WTC11 (cell line): ENCODE measurements at regions not wholly inside any gene's neighbourhood (a gene's known extent, or its start where the extent isn't known, plus 50 kb on each side); places are given as distances from the start of the nearest gene placed in this dataset.

Experiments used
- ATAC-seq: fragments of 200-7000 bp; cut with Tn5 transposase; 2 replicates; pipeline ENCODE4 v1.10.0; 2021; ENCODE audit warnings: mild to moderate bottlenecking, moderate library complexity
- CTCF ChIA-PET: fragments of 300-600 bp; sonication (Branson Sonifier 250); formaldehyde crosslinking; loops from one replicate; lab custom pipeline; 2021; ENCODE audit warnings: antibody characterized with exemption; lab: Charles Lee
- POLR2A ChIA-PET: fragments of 350-600 bp; sonication (Branson Sonifier 250); formaldehyde crosslinking; loops from one replicate; lab custom pipeline; 2021; ENCODE audit warnings: antibody characterized with exemption; lab: Charles Lee
- DNase-seq: peaks from one replicate; pipeline ENCODE4 v3.0.0; 2021; ENCODE audit warnings: low spot score
- H3K27ac Mint-ChIP-seq: 2 replicates; pipeline ENCODE4 v1.8.0; 2021; ENCODE audit warnings: mixed read lengths
- H3K27me3 Mint-ChIP-seq: 2 replicates; pipeline ENCODE4 v1.8.0; 2021; ENCODE audit warnings: low read depth, mild to moderate bottlenecking, moderate library complexity, mixed read lengths
- H3K36me3 Mint-ChIP-seq: 2 replicates; pipeline ENCODE4 v1.8.0; 2021; ENCODE audit warnings: mixed read lengths
- H3K4me1 Mint-ChIP-seq: 2 replicates; pipeline ENCODE4 v1.8.0; 2022; ENCODE audit warnings: mixed read lengths
- H3K4me3 Mint-ChIP-seq: 2 replicates; pipeline ENCODE4 v1.8.0; 2021; ENCODE audit warnings: mild to moderate bottlenecking, moderate library complexity, mixed read lengths
- H3K9me3 Mint-ChIP-seq: 2 replicates; pipeline ENCODE4 v1.8.0; 2021; ENCODE audit warnings: mixed read lengths
- FOXP1 ChIP-seq: sonication (generic); formaldehyde crosslinking; IDR thresholded peaks from 2 replicates; pipeline ENCODE4 v1.8.0; 2022; ENCODE audit warnings: missing genetic modification reagents, mild to moderate bottlenecking, moderate library complexity, borderline replicate concordance
- GABPB1 ChIP-seq: sonication (generic); formaldehyde crosslinking; IDR thresholded peaks from 2 replicates; pipeline ENCODE4 v1.8.1; 2023; ENCODE audit warnings: mild to moderate bottlenecking, missing genetic modification reagents
- GTF2I ChIP-seq: fragments of 250-450 bp; sonication (Bioruptor Pico); conservative IDR thresholded peaks from 2 replicates; pipeline ENCODE4 v1.4.0; 2021; ENCODE audit warnings: mild to moderate bottlenecking
- HMGA2 ChIP-seq: fragments of 250-450 bp; sonication (Bioruptor Pico); IDR thresholded peaks from 2 replicates; pipeline ENCODE4 v1.4.0; 2021; ENCODE audit warnings: mild to moderate bottlenecking, moderate library complexity
- RELA ChIP-seq: sonication (generic); formaldehyde crosslinking; IDR thresholded peaks from 2 replicates; pipeline ENCODE4 v1.8.1; 2022; ENCODE audit warnings: missing genetic modification reagents, mild to moderate bottlenecking, borderline replicate concordance
- TEAD4 ChIP-seq: sonication (generic); formaldehyde crosslinking; IDR thresholded peaks from 2 replicates; pipeline ENCODE4 v1.8.0; 2022; ENCODE audit warnings: mild to moderate bottlenecking, missing genetic modification reagents
- TF ChIP-seq, protein P1 (sequence below): sonication (generic); formaldehyde crosslinking; IDR thresholded peaks from 2 replicates; pipeline ENCODE4 v1.8.1; 2022; ENCODE audit warnings: mild to moderate bottlenecking, moderate library complexity, missing genetic modification reagents
- TF ChIP-seq, protein P2 (sequence below): fragments of 250-450 bp; sonication (Bioruptor Pico); IDR thresholded peaks from 2 replicates; pipeline ENCODE4 v1.8.0; 2021; ENCODE audit warnings: mild to moderate bottlenecking
- TF ChIP-seq, protein P3 (sequence below): sonication (generic); formaldehyde crosslinking; IDR thresholded peaks from 2 replicates; pipeline ENCODE4 v1.8.1; 2022; ENCODE audit warnings: low read depth, missing genetic modification reagents, borderline replicate concordance
- TF ChIP-seq, protein P4 (sequence below): fragments of 250-450 bp; sonication (Bioruptor Pico); IDR thresholded peaks from 2 replicates; pipeline ENCODE4 v1.9.0; 2021; ENCODE audit warnings: mild to moderate bottlenecking
- TF ChIP-seq, protein P5 (sequence below): sonication (generic); formaldehyde crosslinking; IDR thresholded peaks from 2 replicates; pipeline ENCODE4 v1.8.1; 2022; ENCODE audit warnings: low read depth, mild to moderate bottlenecking, moderate library complexity, missing genetic modification reagents, borderline replicate concordance
- TF ChIP-seq, protein P6 (sequence below): sonication (generic); formaldehyde crosslinking; IDR thresholded peaks from 2 replicates; pipeline ENCODE4 v1.8.0; 2022; ENCODE audit warnings: mild to moderate bottlenecking, missing genetic modification reagents
- TF ChIP-seq, protein P7 (sequence below): sonication (generic); formaldehyde crosslinking; IDR thresholded peaks from 2 replicates; pipeline ENCODE4 v1.8.0; 2023; ENCODE audit warnings: missing genetic modification reagents, mild to moderate bottlenecking, borderline replicate concordance
- TF ChIP-seq, protein P8 (sequence below): sonication (generic); formaldehyde crosslinking; IDR thresholded peaks from 2 replicates; pipeline ENCODE4 v1.8.1; 2023; ENCODE audit warnings: mild to moderate bottlenecking, missing genetic modification reagents, moderate library complexity

DNA sequence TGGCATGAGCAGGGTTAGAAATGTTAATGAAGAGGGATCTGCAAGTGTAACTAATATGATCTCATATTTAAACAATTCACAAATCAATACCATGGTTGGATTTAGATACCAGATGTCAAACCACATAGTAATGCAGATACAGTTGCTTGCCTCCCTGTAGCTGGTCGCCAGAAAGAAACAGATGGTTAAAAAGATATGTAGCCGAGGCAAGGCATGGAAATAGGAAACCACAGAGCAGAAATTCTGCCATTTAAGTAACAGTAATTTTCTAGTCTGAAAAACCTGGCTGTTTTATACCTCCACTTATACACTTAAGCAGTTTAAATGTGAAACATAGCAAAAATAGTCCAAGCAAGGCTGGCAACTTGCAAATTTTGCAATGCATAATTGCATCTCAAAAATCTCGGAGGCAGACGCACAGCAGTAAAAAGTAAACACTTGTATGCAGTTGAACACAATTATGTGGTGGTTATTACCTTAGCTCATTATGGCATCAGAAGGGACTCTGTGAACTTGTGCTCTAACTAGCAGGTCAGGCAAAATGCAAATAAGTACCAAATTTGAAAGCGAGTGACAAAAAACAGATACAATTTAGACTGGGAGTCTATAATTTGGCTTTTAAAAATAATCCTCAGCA is 126.8 kb downstream of the NAA11 start:
- no peaks in the 10 kb centered on the region for H3K36me3 Mint-ChIP-seq
- ChIA-PET POLR2A (no interaction called here), CTCF (no interaction called here)
- ATAC-seq (no peak), DNase-seq (no peak)
- TF ChIP-seq, protein P1, sequence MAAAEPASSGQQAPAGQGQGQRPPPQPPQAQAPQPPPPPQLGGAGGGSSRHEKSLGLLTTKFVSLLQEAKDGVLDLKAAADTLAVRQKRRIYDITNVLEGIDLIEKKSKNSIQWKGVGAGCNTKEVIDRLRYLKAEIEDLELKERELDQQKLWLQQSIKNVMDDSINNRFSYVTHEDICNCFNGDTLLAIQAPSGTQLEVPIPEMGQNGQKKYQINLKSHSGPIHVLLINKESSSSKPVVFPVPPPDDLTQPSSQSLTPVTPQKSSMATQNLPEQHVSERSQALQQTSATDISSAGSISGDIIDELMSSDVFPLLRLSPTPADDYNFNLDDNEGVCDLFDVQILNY (CRISPR knock-in tag), result no peak
- TF ChIP-seq, protein P2, sequence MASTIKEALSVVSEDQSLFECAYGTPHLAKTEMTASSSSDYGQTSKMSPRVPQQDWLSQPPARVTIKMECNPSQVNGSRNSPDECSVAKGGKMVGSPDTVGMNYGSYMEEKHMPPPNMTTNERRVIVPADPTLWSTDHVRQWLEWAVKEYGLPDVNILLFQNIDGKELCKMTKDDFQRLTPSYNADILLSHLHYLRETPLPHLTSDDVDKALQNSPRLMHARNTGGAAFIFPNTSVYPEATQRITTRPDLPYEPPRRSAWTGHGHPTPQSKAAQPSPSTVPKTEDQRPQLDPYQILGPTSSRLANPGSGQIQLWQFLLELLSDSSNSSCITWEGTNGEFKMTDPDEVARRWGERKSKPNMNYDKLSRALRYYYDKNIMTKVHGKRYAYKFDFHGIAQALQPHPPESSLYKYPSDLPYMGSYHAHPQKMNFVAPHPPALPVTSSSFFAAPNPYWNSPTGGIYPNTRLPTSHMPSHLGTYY, result no peak
- TF ChIP-seq TEAD4 (CRISPR knock-in tag), result no peak
- H3K9me3 Mint-ChIP-seq, result no peaks in the 10 kb centered on the region
- H3K4me3 Mint-ChIP-seq, result no peak overlapping the region
- no peak overlapping the region for H3K27ac Mint-ChIP-seq
- H3K4me1 Mint-ChIP-seq, result peaks cover 20% of the 10 kb centered on the region
- H3K27me3 Mint-ChIP-seq, result no peaks in the 10 kb centered on the region

DNA sequence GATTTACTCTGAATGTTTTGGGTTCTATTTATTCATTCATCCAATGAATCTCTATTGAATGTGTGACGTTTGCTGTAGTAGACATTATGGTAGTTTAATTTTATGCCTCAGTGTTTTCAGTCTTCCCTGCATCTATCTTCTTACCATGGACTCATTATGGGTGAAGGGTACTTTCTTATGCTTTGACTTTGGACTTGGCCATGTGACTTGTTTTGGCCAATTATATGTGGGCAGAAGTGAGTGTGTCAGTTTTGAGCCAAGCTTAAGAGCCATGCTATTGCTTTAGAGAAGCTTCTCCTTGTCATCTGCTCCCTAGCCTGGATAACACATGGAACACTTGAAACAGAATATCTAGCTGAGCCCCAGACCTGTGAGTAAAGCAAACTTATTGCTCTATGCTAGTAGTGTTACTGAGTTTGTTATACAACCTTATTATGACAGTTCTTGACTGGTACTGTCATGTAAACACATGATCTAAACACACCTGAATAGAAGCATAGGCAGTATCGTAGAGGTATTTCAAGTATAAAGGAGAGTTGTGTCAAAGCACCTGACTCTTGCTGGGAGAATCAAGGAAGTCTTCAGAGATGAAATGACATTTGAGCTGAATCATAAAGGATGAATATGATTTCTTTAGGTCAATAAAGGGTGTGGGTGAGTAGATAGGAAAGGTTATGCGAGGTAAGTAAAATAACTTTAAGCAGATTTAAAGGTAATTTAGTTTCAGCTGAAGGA is 128.4 kb downstream of the NAA11 start:
- no peaks in the 10 kb centered on the region for H3K9me3 Mint-ChIP-seq
- H3K36me3 Mint-ChIP-seq, result no peaks in the 10 kb centered on the region
- no peak overlapping the region for H3K4me3 Mint-ChIP-seq
- TF ChIP-seq, protein P3, sequence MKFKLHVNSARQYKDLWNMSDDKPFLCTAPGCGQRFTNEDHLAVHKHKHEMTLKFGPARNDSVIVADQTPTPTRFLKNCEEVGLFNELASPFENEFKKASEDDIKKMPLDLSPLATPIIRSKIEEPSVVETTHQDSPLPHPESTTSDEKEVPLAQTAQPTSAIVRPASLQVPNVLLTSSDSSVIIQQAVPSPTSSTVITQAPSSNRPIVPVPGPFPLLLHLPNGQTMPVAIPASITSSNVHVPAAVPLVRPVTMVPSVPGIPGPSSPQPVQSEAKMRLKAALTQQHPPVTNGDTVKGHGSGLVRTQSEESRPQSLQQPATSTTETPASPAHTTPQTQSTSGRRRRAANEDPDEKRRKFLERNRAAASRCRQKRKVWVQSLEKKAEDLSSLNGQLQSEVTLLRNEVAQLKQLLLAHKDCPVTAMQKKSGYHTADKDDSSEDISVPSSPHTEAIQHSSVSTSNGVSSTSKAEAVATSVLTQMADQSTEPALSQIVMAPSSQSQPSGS (CRISPR knock-in tag), result no peak
- TF ChIP-seq HMGA2 (CRISPR knock-in tag) (no peak), RELA (CRISPR knock-in tag) (no peak), FOXP1 (CRISPR knock-in tag) (no peak), GTF2I (no peak), GABPB1 (CRISPR knock-in tag) (no peak)
- TF ChIP-seq, protein P1 (CRISPR knock-in tag), result no peak
- TF ChIP-seq, protein P4, sequence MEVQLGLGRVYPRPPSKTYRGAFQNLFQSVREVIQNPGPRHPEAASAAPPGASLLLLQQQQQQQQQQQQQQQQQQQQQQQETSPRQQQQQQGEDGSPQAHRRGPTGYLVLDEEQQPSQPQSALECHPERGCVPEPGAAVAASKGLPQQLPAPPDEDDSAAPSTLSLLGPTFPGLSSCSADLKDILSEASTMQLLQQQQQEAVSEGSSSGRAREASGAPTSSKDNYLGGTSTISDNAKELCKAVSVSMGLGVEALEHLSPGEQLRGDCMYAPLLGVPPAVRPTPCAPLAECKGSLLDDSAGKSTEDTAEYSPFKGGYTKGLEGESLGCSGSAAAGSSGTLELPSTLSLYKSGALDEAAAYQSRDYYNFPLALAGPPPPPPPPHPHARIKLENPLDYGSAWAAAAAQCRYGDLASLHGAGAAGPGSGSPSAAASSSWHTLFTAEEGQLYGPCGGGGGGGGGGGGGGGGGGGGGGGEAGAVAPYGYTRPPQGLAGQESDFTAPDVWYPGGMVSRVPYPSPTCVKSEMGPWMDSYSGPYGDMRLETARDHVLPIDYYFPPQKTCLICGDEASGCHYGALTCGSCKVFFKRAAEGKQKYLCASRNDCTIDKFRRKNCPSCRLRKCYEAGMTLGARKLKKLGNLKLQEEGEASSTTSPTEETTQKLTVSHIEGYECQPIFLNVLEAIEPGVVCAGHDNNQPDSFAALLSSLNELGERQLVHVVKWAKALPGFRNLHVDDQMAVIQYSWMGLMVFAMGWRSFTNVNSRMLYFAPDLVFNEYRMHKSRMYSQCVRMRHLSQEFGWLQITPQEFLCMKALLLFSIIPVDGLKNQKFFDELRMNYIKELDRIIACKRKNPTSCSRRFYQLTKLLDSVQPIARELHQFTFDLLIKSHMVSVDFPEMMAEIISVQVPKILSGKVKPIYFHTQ (CRISPR knock-in tag), result no peak
- TF ChIP-seq, protein P5, sequence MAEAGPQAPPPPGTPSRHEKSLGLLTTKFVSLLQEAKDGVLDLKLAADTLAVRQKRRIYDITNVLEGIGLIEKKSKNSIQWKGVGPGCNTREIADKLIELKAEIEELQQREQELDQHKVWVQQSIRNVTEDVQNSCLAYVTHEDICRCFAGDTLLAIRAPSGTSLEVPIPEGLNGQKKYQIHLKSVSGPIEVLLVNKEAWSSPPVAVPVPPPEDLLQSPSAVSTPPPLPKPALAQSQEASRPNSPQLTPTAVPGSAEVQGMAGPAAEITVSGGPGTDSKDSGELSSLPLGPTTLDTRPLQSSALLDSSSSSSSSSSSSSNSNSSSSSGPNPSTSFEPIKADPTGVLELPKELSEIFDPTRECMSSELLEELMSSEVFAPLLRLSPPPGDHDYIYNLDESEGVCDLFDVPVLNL (CRISPR knock-in tag), result no peak
- TF ChIP-seq, protein P6, sequence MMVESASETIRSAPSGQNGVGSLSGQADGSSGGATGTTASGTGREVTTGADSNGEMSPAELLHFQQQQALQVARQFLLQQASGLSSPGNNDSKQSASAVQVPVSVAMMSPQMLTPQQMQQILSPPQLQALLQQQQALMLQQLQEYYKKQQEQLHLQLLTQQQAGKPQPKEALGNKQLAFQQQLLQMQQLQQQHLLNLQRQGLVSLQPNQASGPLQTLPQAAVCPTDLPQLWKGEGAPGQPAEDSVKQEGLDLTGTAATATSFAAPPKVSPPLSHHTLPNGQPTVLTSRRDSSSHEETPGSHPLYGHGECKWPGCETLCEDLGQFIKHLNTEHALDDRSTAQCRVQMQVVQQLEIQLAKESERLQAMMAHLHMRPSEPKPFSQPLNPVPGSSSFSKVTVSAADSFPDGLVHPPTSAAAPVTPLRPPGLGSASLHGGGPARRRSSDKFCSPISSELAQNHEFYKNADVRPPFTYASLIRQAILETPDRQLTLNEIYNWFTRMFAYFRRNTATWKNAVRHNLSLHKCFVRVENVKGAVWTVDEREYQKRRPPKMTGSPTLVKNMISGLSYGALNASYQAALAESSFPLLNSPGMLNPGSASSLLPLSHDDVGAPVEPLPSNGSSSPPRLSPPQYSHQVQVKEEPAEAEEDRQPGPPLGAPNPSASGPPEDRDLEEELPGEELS (CRISPR knock-in tag), result no peak
- TF ChIP-seq, protein P7, sequence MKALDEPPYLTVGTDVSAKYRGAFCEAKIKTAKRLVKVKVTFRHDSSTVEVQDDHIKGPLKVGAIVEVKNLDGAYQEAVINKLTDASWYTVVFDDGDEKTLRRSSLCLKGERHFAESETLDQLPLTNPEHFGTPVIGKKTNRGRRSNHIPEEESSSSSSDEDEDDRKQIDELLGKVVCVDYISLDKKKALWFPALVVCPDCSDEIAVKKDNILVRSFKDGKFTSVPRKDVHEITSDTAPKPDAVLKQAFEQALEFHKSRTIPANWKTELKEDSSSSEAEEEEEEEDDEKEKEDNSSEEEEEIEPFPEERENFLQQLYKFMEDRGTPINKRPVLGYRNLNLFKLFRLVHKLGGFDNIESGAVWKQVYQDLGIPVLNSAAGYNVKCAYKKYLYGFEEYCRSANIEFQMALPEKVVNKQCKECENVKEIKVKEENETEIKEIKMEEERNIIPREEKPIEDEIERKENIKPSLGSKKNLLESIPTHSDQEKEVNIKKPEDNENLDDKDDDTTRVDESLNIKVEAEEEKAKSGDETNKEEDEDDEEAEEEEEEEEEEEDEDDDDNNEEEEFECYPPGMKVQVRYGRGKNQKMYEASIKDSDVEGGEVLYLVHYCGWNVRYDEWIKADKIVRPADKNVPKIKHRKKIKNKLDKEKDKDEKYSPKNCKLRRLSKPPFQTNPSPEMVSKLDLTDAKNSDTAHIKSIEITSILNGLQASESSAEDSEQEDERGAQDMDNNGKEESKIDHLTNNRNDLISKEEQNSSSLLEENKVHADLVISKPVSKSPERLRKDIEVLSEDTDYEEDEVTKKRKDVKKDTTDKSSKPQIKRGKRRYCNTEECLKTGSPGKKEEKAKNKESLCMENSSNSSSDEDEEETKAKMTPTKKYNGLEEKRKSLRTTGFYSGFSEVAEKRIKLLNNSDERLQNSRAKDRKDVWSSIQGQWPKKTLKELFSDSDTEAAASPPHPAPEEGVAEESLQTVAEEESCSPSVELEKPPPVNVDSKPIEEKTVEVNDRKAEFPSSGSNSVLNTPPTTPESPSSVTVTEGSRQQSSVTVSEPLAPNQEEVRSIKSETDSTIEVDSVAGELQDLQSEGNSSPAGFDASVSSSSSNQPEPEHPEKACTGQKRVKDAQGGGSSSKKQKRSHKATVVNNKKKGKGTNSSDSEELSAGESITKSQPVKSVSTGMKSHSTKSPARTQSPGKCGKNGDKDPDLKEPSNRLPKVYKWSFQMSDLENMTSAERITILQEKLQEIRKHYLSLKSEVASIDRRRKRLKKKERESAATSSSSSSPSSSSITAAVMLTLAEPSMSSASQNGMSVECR (CRISPR knock-in tag), result no peak
- TF ChIP-seq, protein P8, sequence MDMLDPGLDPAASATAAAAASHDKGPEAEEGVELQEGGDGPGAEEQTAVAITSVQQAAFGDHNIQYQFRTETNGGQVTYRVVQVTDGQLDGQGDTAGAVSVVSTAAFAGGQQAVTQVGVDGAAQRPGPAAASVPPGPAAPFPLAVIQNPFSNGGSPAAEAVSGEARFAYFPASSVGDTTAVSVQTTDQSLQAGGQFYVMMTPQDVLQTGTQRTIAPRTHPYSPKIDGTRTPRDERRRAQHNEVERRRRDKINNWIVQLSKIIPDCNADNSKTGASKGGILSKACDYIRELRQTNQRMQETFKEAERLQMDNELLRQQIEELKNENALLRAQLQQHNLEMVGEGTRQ, result no peak

More for the DNA sequence above, 128.4 kb downstream of the NAA11 start:
- ATAC-seq (no peak), DNase-seq (no peak)
- no peak overlapping the region for H3K27ac Mint-ChIP-seq
- H3K4me1 Mint-ChIP-seq, result peaks cover 20% of the 10 kb centered on the region
- no peaks in the 10 kb centered on the region for H3K27me3 Mint-ChIP-seq
- ChIA-PET CTCF (interaction anchor here (0.5 kb wide), 1 partner anchor 735 kb away, joined by 3 read pairs; no protein-coding TSS in a partner anchor), POLR2A (no interaction called here)
